ENCODE measurements at regions not wholly inside any gene's neighbourhood (a gene's known extent, or its start where the extent isn't known, plus 50 kb on each side); places are given as distances from the start of the nearest gene placed in this dataset.

- DNase-seq = no peak
Measured at GRCh38 chr13:36552334-36552733, 120.0 kb downstream of the CCNA1 start.

- no peak for DNase-seq
Measured at GRCh38 chr13:36553491-36553890, 120.3 kb upstream of the SERTM1 start.

- no peak for DNase-seq
Measured at GRCh38 chr13:36555151-36555986, 118.5 kb upstream of the SERTM1 start.

- no peak for DNase-seq
Measured at GRCh38 chr13:36559375-36559774, 114.4 kb upstream of the SERTM1 start.

- no peak for DNase-seq
Measured at GRCh38 chr13:36567485-36567884, 106.3 kb upstream of the SERTM1 start.

GRCh38 chr13:36570489-36570888 is 103.3 kb upstream of the SERTM1 start:
- no peak for DNase-seq

- no peak for DNase-seq
Measured at GRCh38 chr13:36571444-36571843, 102.4 kb upstream of the SERTM1 start.

GRCh38 chr13:36582977-36583376 is 90.8 kb upstream of the SERTM1 start:
- no peak for DNase-seq

GRCh38 chr13:36599641-36600040 is 74.2 kb upstream of the SERTM1 start:
- no peak for DNase-seq

GRCh38 chr13:36601186-36601585 is 72.6 kb upstream of the SERTM1 start:
- no peak for DNase-seq

GRCh38 chr13:36606060-36606459 is 67.8 kb upstream of the SERTM1 start:
- no peak for DNase-seq

- no peak for DNase-seq
Measured at GRCh38 chr13:36608474-36608873, 65.3 kb upstream of the SERTM1 start.

GRCh38 chr13:36612230-36612629 is 61.6 kb upstream of the SERTM1 start:
- no peak for DNase-seq

GRCh38 chr13:36616706-36617105 is 57.1 kb upstream of the SERTM1 start:
- no peak for DNase-seq

- no peak for DNase-seq
Measured at GRCh38 chr13:36619535-36619934, 54.3 kb upstream of the SERTM1 start.
